ENCODE measurements at regions not wholly inside any gene's neighbourhood (a gene's known extent, or its start where the extent isn't known, plus 50 kb on each side); places are given as distances from the start of the nearest gene placed in this dataset.

- H3K4me3 ChIP-seq (ENCODE audit: low read length) = no peak overlapping the region
- WGBS (ENCODE audit: insufficient coverage, insufficient read length) = no CpG with 5 or more reads among the region's 2 CpGs
Observed at GRCh38 chr6:145415616-145416015, 319.7 kb downstream of the EPM2A start.

GRCh38 chr6:145420599-145420998, 314.7 kb downstream of the EPM2A start:
- no peaks in the 10 kb centered on the region for H3K27me3 ChIP-seq (ENCODE audit: control insufficient read depth, insufficient read depth, low read length)
- no peak overlapping the region for H3K4me3 ChIP-seq (ENCODE audit: low read length)
- no peaks in the 10 kb centered on the region for H3K9me3 ChIP-seq (ENCODE audit: control insufficient read depth, insufficient read depth, low read length)
- no peak overlapping the region for H3K27ac ChIP-seq (ENCODE audit: low read length)
- H3K4me1 ChIP-seq (ENCODE audit: control insufficient read depth, insufficient read depth, low read length) = no peaks in the 10 kb centered on the region
- no CpG with 5 or more reads among the region's 1 CpG for WGBS (ENCODE audit: insufficient coverage, insufficient read length)
- H3K36me3 ChIP-seq (ENCODE audit: control insufficient read depth, insufficient read depth, low read length) = no peaks in the 10 kb centered on the region
- DNase-seq (ENCODE audit: low read depth, low spot score) = no peak

More at GRCh38 chr6:145415616-145416015, 319.7 kb downstream of the EPM2A start:
- Histone ChIP-seq H3K4me1 (ENCODE audit: control insufficient read depth, insufficient read depth, low read length) (no peaks in the 10 kb centered on the region; the same call in 1 of the 2 replicates), H3K27ac (ENCODE audit: low read length) (no peak overlapping the region), H3K27me3 (ENCODE audit: control insufficient read depth, insufficient read depth, low read length) (no peaks in the 10 kb centered on the region), H3K36me3 (ENCODE audit: control insufficient read depth, insufficient read depth, low read length) (no peaks in the 10 kb centered on the region), H3K9me3 (ENCODE audit: control insufficient read depth, insufficient read depth, low read length) (no peaks in the 10 kb centered on the region)
- DNase-seq (ENCODE audit: low read depth, low spot score) = no peak

- Histone ChIP-seq H3K27ac (ENCODE audit: low read length) (no peak overlapping the region), H3K27me3 (ENCODE audit: control insufficient read depth, insufficient read depth, low read length) (no peaks in the 10 kb centered on the region), H3K4me3 (ENCODE audit: low read length) (no peak overlapping the region), H3K4me1 (ENCODE audit: control insufficient read depth, insufficient read depth, low read length) (no peaks in the 10 kb centered on the region), H3K9me3 (ENCODE audit: control insufficient read depth, insufficient read depth, low read length) (no peaks in the 10 kb centered on the region), H3K36me3 (ENCODE audit: control insufficient read depth, insufficient read depth, low read length) (no peaks in the 10 kb centered on the region)
- DNase-seq (ENCODE audit: low read depth, low spot score) = no peak
- WGBS (ENCODE audit: insufficient coverage, insufficient read length) = no CpG with 5 or more reads among the region's 3 CpGs
Observed at GRCh38 chr6:145423936-145424335, 311.4 kb downstream of the EPM2A start.

GRCh38 chr6:145427232-145427631, 308.1 kb downstream of the EPM2A start:
- Histone ChIP-seq H3K4me3 (ENCODE audit: low read length) (no peak overlapping the region), H3K9me3 (ENCODE audit: control insufficient read depth, insufficient read depth, low read length) (no peaks in the 10 kb centered on the region), H3K36me3 (ENCODE audit: control insufficient read depth, insufficient read depth, low read length) (no peaks in the 10 kb centered on the region), H3K27ac (ENCODE audit: low read length) (no peak overlapping the region), H3K4me1 (ENCODE audit: control insufficient read depth, insufficient read depth, low read length) (no peaks in the 10 kb centered on the region), H3K27me3 (ENCODE audit: control insufficient read depth, insufficient read depth, low read length) (no peaks in the 10 kb centered on the region)
- DNase-seq (ENCODE audit: low read depth, low spot score) = no peak
- no CpG with 5 or more reads among the region's 4 CpGs for WGBS (ENCODE audit: insufficient coverage, insufficient read length)

- WGBS (ENCODE audit: insufficient coverage, insufficient read length) = no CpG with 5 or more reads among the region's 6 CpGs
- DNase-seq (ENCODE audit: low read depth, low spot score) = no peak
- no peaks in the 10 kb centered on the region for H3K4me1 ChIP-seq (ENCODE audit: control insufficient read depth, insufficient read depth, low read length)
Observed at GRCh38 chr6:145428706-145429105, 306.6 kb downstream of the EPM2A start.

GRCh38 chr6:145442110-145442509, 293.2 kb downstream of the EPM2A start:
- WGBS (ENCODE audit: insufficient coverage, insufficient read length) = no CpG with 5 or more reads among the region's 2 CpGs
- no peak for DNase-seq (ENCODE audit: low read depth, low spot score)
- H3K27me3 ChIP-seq (ENCODE audit: control insufficient read depth, insufficient read depth, low read length) = no peaks in the 10 kb centered on the region

More at GRCh38 chr6:145428706-145429105, 306.6 kb downstream of the EPM2A start:
- Histone ChIP-seq H3K36me3 (ENCODE audit: control insufficient read depth, insufficient read depth, low read length) (no peaks in the 10 kb centered on the region), H3K27ac (ENCODE audit: low read length) (no peak overlapping the region), H3K9me3 (ENCODE audit: control insufficient read depth, insufficient read depth, low read length) (no peaks in the 10 kb centered on the region), H3K27me3 (ENCODE audit: control insufficient read depth, insufficient read depth, low read length) (no peaks in the 10 kb centered on the region), H3K4me3 (ENCODE audit: low read length) (no peak overlapping the region)

GRCh38 chr6:145445674-145446073, 289.6 kb downstream of the EPM2A start:
- Histone ChIP-seq H3K4me3 (ENCODE audit: low read length) (no peak overlapping the region), H3K27me3 (ENCODE audit: control insufficient read depth, insufficient read depth, low read length) (no peaks in the 10 kb centered on the region), H3K27ac (ENCODE audit: low read length) (no peak overlapping the region), H3K9me3 (ENCODE audit: control insufficient read depth, insufficient read depth, low read length) (no peaks in the 10 kb centered on the region), H3K4me1 (ENCODE audit: control insufficient read depth, insufficient read depth, low read length) (no peaks in the 10 kb centered on the region), H3K36me3 (ENCODE audit: control insufficient read depth, insufficient read depth, low read length) (no peaks in the 10 kb centered on the region)
- WGBS (ENCODE audit: insufficient coverage, insufficient read length) = no CpG with 5 or more reads among the region's 1 CpG
- no peak for DNase-seq (ENCODE audit: low read depth, low spot score)

More at GRCh38 chr6:145442110-145442509, 293.2 kb downstream of the EPM2A start:
- no peak overlapping the region for H3K4me3 ChIP-seq (ENCODE audit: low read length)
- no peaks in the 10 kb centered on the region for H3K36me3 ChIP-seq (ENCODE audit: control insufficient read depth, insufficient read depth, low read length)
- no peaks in the 10 kb centered on the region for H3K9me3 ChIP-seq (ENCODE audit: control insufficient read depth, insufficient read depth, low read length)
- no peak overlapping the region for H3K27ac ChIP-seq (ENCODE audit: low read length)
- no peaks in the 10 kb centered on the region for H3K4me1 ChIP-seq (ENCODE audit: control insufficient read depth, insufficient read depth, low read length)

- no peaks in the 10 kb centered on the region for H3K36me3 ChIP-seq (ENCODE audit: control insufficient read depth, insufficient read depth, low read length)
- no peak overlapping the region for H3K27ac ChIP-seq (ENCODE audit: low read length)
- no peaks in the 10 kb centered on the region for H3K9me3 ChIP-seq (ENCODE audit: control insufficient read depth, insufficient read depth, low read length)
- no peaks in the 10 kb centered on the region for H3K27me3 ChIP-seq (ENCODE audit: control insufficient read depth, insufficient read depth, low read length)
- H3K4me3 ChIP-seq (ENCODE audit: low read length) = no peak overlapping the region
- no peaks in the 10 kb centered on the region for H3K4me1 ChIP-seq (ENCODE audit: control insufficient read depth, insufficient read depth, low read length)
- DNase-seq (ENCODE audit: low read depth, low spot score) = no peak
- WGBS (ENCODE audit: insufficient coverage, insufficient read length) = no CpG with 5 or more reads among the region's 1 CpG
Observed at GRCh38 chr6:145451029-145451428, 284.3 kb downstream of the EPM2A start.

- DNase-seq (ENCODE audit: low read depth, low spot score) = no peak
- H3K27ac ChIP-seq (ENCODE audit: low read length) = no peak overlapping the region
- no peaks in the 10 kb centered on the region for H3K36me3 ChIP-seq (ENCODE audit: control insufficient read depth, insufficient read depth, low read length)
- no peaks in the 10 kb centered on the region for H3K9me3 ChIP-seq (ENCODE audit: control insufficient read depth, insufficient read depth, low read length)
- no peaks in the 10 kb centered on the region for H3K27me3 ChIP-seq (ENCODE audit: control insufficient read depth, insufficient read depth, low read length)
- H3K4me1 ChIP-seq (ENCODE audit: control insufficient read depth, insufficient read depth, low read length) = no peaks in the 10 kb centered on the region
- no peak overlapping the region for H3K4me3 ChIP-seq (ENCODE audit: low read length)
Observed at GRCh38 chr6:145453376-145453775, 281.9 kb downstream of the EPM2A start.

GRCh38 chr6:145454006-145454405, 281.3 kb downstream of the EPM2A start:
- Histone ChIP-seq H3K4me1 (ENCODE audit: control insufficient read depth, insufficient read depth, low read length) (no peaks in the 10 kb centered on the region), H3K27ac (ENCODE audit: low read length) (no peak overlapping the region), H3K27me3 (ENCODE audit: control insufficient read depth, insufficient read depth, low read length) (no peaks in the 10 kb centered on the region), H3K36me3 (ENCODE audit: control insufficient read depth, insufficient read depth, low read length) (no peaks in the 10 kb centered on the region), H3K9me3 (ENCODE audit: control insufficient read depth, insufficient read depth, low read length) (no peaks in the 10 kb centered on the region), H3K4me3 (ENCODE audit: low read length) (no peak overlapping the region)
- no CpG with 5 or more reads among the region's 2 CpGs for WGBS (ENCODE audit: insufficient coverage, insufficient read length)
- DNase-seq (ENCODE audit: low read depth, low spot score) = no peak

- no peak for DNase-seq (ENCODE audit: low read depth, low spot score)
- Histone ChIP-seq H3K9me3 (ENCODE audit: control insufficient read depth, insufficient read depth, low read length) (no peaks in the 10 kb centered on the region), H3K36me3 (ENCODE audit: control insufficient read depth, insufficient read depth, low read length) (no peaks in the 10 kb centered on the region), H3K27ac (ENCODE audit: low read length) (no peak overlapping the region), H3K4me1 (ENCODE audit: control insufficient read depth, insufficient read depth, low read length) (no peaks in the 10 kb centered on the region), H3K27me3 (ENCODE audit: control insufficient read depth, insufficient read depth, low read length) (no peaks in the 10 kb centered on the region), H3K4me3 (ENCODE audit: low read length) (no peak overlapping the region)
Observed at GRCh38 chr6:145457556-145457955, 277.8 kb downstream of the EPM2A start.

Data from iPS DF 6.9 (cell line).